ENCODE measurements at regions not wholly inside any gene's neighbourhood (a gene's known extent, or its start where the extent isn't known, plus 50 kb on each side); places are given as distances from the start of the nearest gene placed in this dataset.

- no peak for DNase-seq
- no peaks in the 10 kb centered on the region for H3K9me3 ChIP-seq
- no peaks in the 10 kb centered on the region for H3K4me1 ChIP-seq
- TF ChIP-seq, protein P1, sequence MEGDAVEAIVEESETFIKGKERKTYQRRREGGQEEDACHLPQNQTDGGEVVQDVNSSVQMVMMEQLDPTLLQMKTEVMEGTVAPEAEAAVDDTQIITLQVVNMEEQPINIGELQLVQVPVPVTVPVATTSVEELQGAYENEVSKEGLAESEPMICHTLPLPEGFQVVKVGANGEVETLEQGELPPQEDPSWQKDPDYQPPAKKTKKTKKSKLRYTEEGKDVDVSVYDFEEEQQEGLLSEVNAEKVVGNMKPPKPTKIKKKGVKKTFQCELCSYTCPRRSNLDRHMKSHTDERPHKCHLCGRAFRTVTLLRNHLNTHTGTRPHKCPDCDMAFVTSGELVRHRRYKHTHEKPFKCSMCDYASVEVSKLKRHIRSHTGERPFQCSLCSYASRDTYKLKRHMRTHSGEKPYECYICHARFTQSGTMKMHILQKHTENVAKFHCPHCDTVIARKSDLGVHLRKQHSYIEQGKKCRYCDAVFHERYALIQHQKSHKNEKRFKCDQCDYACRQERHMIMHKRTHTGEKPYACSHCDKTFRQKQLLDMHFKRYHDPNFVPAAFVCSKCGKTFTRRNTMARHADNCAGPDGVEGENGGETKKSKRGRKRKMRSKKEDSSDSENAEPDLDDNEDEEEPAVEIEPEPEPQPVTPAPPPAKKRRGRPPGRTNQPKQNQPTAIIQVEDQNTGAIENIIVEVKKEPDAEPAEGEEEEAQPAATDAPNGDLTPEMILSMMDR (IDR thresholded peaks at IDR 0.05) = no peak
- no peak for TF ChIP-seq POLR2A (IDR thresholded peaks at IDR 0.05)
- intact Hi-C loops (cut with DNase I; ENCODE audit: low total_unique reads) = no loop called here
- H3K4me3 ChIP-seq = no peak overlapping the region
- H3K36me3 ChIP-seq (ENCODE audit: low read depth, missing control alignments) = no peaks in the 10 kb centered on the region
- H3K27me3 ChIP-seq = no peaks in the 10 kb centered on the region
- H3K27ac ChIP-seq = no peak overlapping the region
- 70 to 84% methylated on average over 1 of the region's 1 CpG for WGBS, 2 donors
Measured at GRCh38 chr2:149797030-149797429, 209.5 kb upstream of the MMADHC start.

- H3K27me3 ChIP-seq = no peaks in the 10 kb centered on the region
Measured at GRCh38 chr2:149789549-149789948, 202.0 kb upstream of the MMADHC start.

DNA sequence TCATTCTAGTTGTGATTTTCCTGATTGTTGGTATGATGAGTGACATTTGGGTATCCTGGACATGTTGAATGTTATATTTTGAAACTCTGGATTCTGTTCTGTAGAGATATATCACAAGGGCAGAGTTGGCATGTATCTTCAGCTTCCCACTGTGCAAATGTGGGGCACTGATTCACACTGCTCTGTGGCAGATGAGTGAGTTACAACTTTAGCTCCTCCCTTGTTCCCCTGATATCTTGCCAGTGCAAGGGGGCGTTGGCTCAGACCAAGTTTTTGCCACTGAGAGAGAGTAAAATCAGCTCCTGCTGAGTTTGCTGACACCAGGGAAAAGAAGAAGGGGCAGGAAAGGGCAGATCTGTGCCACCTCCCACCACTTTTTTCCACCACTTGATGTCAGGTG is 199.6 kb upstream of the MMADHC start:
- no peak overlapping the region for H3K27ac ChIP-seq
- no peaks in the 10 kb centered on the region for H3K27me3 ChIP-seq
- H3K36me3 ChIP-seq (ENCODE audit: low read depth, missing control alignments) = no peaks in the 10 kb centered on the region
- H3K9me3 ChIP-seq = no peaks in the 10 kb centered on the region
- intact Hi-C loops (cut with DNase I; ENCODE audit: low total_unique reads) = no loop called here
- 48 to 78% methylated on average over 1 of the region's 1 CpG for WGBS, 2 donors
- H3K4me3 ChIP-seq = no peak overlapping the region
- no peak for DNase-seq
- no peak for TF ChIP-seq POLR2A (IDR thresholded peaks at IDR 0.05)
- TF ChIP-seq, protein P1 (IDR thresholded peaks at IDR 0.05) = no peak
- no peaks in the 10 kb centered on the region for H3K4me1 ChIP-seq

More at GRCh38 chr2:149789549-149789948, 202.0 kb upstream of the MMADHC start:
- DNase-seq = no peak
- Histone ChIP-seq H3K4me1 (no peaks in the 10 kb centered on the region), H3K9me3 (no peaks in the 10 kb centered on the region), H3K36me3 (ENCODE audit: low read depth, missing control alignments) (no peaks in the 10 kb centered on the region), H3K4me3 (no peak overlapping the region), H3K27ac (no peak overlapping the region)
- TF ChIP-seq, protein P1 (IDR thresholded peaks at IDR 0.05) = no peak
- TF ChIP-seq POLR2A (IDR thresholded peaks at IDR 0.05) = no peak
- WGBS, 2 donors = 86 to 92% methylated on average over 3 of the region's 3 CpGs
- intact Hi-C loops (cut with DNase I; ENCODE audit: low total_unique reads) = no loop called here

DNA sequence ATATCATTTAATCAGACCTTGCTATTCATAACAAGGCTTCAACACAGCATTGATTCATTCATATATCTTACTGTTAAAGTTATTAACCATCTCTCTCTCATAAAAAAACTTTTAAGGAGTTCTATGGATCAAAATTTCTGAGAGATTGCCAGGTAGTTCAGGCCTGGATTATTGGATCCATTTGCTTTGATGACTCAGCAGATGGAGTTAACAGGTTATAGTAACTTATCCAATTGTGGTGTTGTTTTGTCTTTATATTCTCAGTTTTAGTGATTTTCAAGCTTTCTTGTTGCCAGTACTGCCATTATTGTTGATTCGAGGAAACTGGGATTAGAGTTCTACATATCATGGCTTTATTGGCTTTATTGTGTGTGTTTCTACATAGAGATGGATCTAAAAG is 195.7 kb upstream of the MMADHC start:
- Histone ChIP-seq H3K4me3 (no peak overlapping the region), H3K9me3 (no peaks in the 10 kb centered on the region), H3K4me1 (no peaks in the 10 kb centered on the region), H3K36me3 (ENCODE audit: low read depth, missing control alignments) (no peaks in the 10 kb centered on the region), H3K27ac (no peak overlapping the region), H3K27me3 (no peaks in the 10 kb centered on the region)
- WGBS, 2 donors = 93 to 97% methylated on average over 1 of the region's 1 CpG
- no peak for DNase-seq
- intact Hi-C loops (cut with DNase I; ENCODE audit: low total_unique reads) = no loop called here
- TF ChIP-seq, protein P1 (IDR thresholded peaks at IDR 0.05) = no peak
- no peak for TF ChIP-seq POLR2A (IDR thresholded peaks at IDR 0.05)

- H3K27me3 ChIP-seq = no peaks in the 10 kb centered on the region
- WGBS, 2 donors = 89 to 91% methylated on average over 1 of the region's 1 CpG
- H3K9me3 ChIP-seq = no peaks in the 10 kb centered on the region
- no peak overlapping the region for H3K27ac ChIP-seq
- no peaks in the 10 kb centered on the region for H3K4me1 ChIP-seq
- H3K4me3 ChIP-seq = no peak overlapping the region
- H3K36me3 ChIP-seq (ENCODE audit: low read depth, missing control alignments) = no peaks in the 10 kb centered on the region
- intact Hi-C loops (cut with DNase I; ENCODE audit: low total_unique reads) = no loop called here
- DNase-seq = no peak
- TF ChIP-seq, protein P1 (IDR thresholded peaks at IDR 0.05) = no peak
- TF ChIP-seq POLR2A (IDR thresholded peaks at IDR 0.05) = no peak
Measured at GRCh38 chr2:149782572-149782971, 195.0 kb upstream of the MMADHC start.
